ENCODE measurements at regions not wholly inside any gene's neighbourhood (a gene's known extent, or its start where the extent isn't known, plus 50 kb on each side); places are given as distances from the start of the nearest gene placed in this dataset.

DNA sequence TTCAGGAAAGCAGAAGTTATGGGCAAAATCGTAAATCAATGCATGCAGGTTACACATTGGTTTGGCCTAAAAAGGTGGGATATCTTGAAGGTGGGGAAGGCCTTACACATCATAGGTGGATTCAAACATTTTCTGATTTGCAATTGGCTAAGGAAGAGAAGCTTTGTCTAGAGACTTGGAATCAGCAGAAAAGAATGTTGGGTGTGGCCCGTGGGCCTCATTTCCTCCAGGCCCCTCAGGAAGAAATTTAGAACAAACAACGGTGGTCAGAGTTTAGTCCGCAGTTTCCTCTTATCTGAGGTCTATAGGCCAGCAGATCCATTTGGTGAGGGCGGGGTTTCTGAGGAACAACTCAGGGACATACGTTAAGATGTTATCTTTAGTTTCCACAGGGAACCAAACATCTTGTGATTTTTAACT, 50.9 kb upstream of the AFF3 start:
- H3K4me1 ChIP-seq (ENCODE audit: low read depth) = peaks cover 14% of the 10 kb centered on the region
- no peak for DNase-seq (ENCODE audit: low read depth in 1 of 2, low spot score in 1 of 2)
- TF ChIP-seq, protein P1, sequence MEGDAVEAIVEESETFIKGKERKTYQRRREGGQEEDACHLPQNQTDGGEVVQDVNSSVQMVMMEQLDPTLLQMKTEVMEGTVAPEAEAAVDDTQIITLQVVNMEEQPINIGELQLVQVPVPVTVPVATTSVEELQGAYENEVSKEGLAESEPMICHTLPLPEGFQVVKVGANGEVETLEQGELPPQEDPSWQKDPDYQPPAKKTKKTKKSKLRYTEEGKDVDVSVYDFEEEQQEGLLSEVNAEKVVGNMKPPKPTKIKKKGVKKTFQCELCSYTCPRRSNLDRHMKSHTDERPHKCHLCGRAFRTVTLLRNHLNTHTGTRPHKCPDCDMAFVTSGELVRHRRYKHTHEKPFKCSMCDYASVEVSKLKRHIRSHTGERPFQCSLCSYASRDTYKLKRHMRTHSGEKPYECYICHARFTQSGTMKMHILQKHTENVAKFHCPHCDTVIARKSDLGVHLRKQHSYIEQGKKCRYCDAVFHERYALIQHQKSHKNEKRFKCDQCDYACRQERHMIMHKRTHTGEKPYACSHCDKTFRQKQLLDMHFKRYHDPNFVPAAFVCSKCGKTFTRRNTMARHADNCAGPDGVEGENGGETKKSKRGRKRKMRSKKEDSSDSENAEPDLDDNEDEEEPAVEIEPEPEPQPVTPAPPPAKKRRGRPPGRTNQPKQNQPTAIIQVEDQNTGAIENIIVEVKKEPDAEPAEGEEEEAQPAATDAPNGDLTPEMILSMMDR (IDR thresholded peaks at IDR 0.05; ENCODE audit: low read depth, low read length) = no peak

GRCh38 chr2:100192825-100193224, 50.4 kb upstream of the AFF3 start:
- no peaks in the 10 kb centered on the region for H3K27me3 ChIP-seq
- H3K9me3 ChIP-seq (ENCODE audit: low read depth) = no peaks in the 10 kb centered on the region
- H3K4me1 ChIP-seq (ENCODE audit: low read depth) = peaks cover 10% of the 10 kb centered on the region
- TF ChIP-seq, protein P1 (IDR thresholded peaks at IDR 0.05; ENCODE audit: low read depth, low read length) = no peak
- no peak overlapping the region for H3K27ac ChIP-seq
- no peak overlapping the region for H3K4me3 ChIP-seq
- no peaks in the 10 kb centered on the region for H3K36me3 ChIP-seq
- no peak for DNase-seq (ENCODE audit: low read depth in 1 of 2, low spot score in 1 of 2)

More for the DNA sequence above, 50.9 kb upstream of the AFF3 start:
- Histone ChIP-seq H3K36me3 (no peaks in the 10 kb centered on the region), H3K4me3 (no peak overlapping the region), H3K27ac (no peak overlapping the region), H3K27me3 (no peaks in the 10 kb centered on the region), H3K9me3 (ENCODE audit: low read depth) (no peaks in the 10 kb centered on the region)

- TF ChIP-seq, protein P1 (IDR thresholded peaks at IDR 0.05; ENCODE audit: low read depth, low read length) = no peak
- no peak for DNase-seq (ENCODE audit: low read depth in 1 of 2, low spot score in 1 of 2)
Observed at GRCh38 chr2:100192300-100192699, 49.9 kb upstream of the AFF3 start.

More at GRCh38 chr2:100192300-100192699, 49.9 kb upstream of the AFF3 start:
- Histone ChIP-seq H3K4me3 (no peak overlapping the region), H3K36me3 (no peaks in the 10 kb centered on the region), H3K4me1 (ENCODE audit: low read depth) (peaks cover 5% of the 10 kb centered on the region), H3K9me3 (ENCODE audit: low read depth) (no peaks in the 10 kb centered on the region), H3K27ac (no peak overlapping the region), H3K27me3 (no peaks in the 10 kb centered on the region)

All from cardiac muscle cell (in vitro differentiated cells and primary cell).